HCT116 (cell line): ENCODE measurements at regions not wholly inside any gene's neighbourhood (a gene's known extent, or its start where the extent isn't known, plus 50 kb on each side); places are given as distances from the start of the nearest gene placed in this dataset.

Experiments used
- EZH2phosphoT487 ChIP-seq: fragments of 200-600 bp; IDR thresholded peaks from 2 replicates; pipeline ENCODE4 v1.6.1; 2018; ENCODE audit warnings: antibody characterized with exemption, borderline replicate concordance
- POLR2A ChIP-seq: IDR thresholded peaks from 2 replicates; pipeline ENCODE4 v1.7.0; 2011; ENCODE audit warnings: borderline replicate concordance; ENCODE audit not compliant: insufficient read depth, insufficient read length; ENCODE audit errors: extremely low read depth
- POLR2AphosphoS5 ChIP-seq: IDR thresholded peaks from 2 replicates; pipeline ENCODE4 v1.6.1; 2011; ENCODE audit warnings: mild to moderate bottlenecking, low read depth, low read length, moderate library complexity
- RAD21 ChIP-seq: IDR thresholded peaks from 2 replicates; pipeline ENCODE4 v1.6.1; 2012; ENCODE audit warnings: low read depth, mild to moderate bottlenecking
- ZFX ChIP-seq: fragments of 450-650 bp; IDR thresholded peaks from 2 replicates; pipeline ENCODE4 v1.6.1; 2017
- TF ChIP-seq, protein P1 (sequence below), 3 experiments: fragments of 200-600 bp in 1 of 3; sonication (generic) in 1 of 3; IDR thresholded peaks in 2 of 3; conservative IDR thresholded peaks in 1 of 3; 2 replicates each; pipeline ENCODE4 v1.5.1; 2012 to 2017; ENCODE audit warnings: low read depth in 2 of 3, low read length in 2 of 3, antibody characterized with exemption in 1 of 3, borderline replicate concordance in 1 of 3, control low read depth in 1 of 3, mild to moderate bottlenecking in 1 of 3, mixed read lengths in 1 of 3, mixed run types in 1 of 3, moderate library complexity in 1 of 3; ENCODE audit not compliant: insufficient read depth in 1 of 3
- TF ChIP-seq, protein P2 (sequence below): IDR thresholded peaks from 2 replicates; pipeline ENCODE4 v1.6.1; 2012
- TF ChIP-seq, protein P3 (sequence below): IDR thresholded peaks from 2 replicates; pipeline ENCODE4 v1.6.1; 2012; ENCODE audit warnings: low read depth
- TF ChIP-seq, protein P4 (sequence below): IDR thresholded peaks from 2 replicates; pipeline ENCODE4 v1.6.1; 2012

DNA sequence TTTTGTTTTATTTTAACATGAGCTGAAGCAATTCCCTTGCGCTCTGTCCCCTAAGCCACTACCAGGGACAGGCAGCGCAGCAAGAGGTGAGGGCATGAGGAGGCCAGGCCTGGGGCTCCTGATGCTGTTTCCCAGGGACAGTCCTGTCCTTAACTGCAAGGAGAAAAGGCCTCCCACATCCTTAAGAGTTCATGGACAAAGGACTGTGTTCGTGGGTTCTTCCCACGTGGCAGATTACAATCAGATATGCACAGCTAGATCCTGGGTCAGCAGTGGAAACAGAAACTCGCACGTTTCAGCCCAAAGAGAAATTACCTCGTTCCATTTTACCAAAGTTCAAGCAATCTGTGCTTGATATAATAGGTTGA is 85.8 kb downstream of the MIS18A start:
- TF ChIP-seq, protein P1, sequence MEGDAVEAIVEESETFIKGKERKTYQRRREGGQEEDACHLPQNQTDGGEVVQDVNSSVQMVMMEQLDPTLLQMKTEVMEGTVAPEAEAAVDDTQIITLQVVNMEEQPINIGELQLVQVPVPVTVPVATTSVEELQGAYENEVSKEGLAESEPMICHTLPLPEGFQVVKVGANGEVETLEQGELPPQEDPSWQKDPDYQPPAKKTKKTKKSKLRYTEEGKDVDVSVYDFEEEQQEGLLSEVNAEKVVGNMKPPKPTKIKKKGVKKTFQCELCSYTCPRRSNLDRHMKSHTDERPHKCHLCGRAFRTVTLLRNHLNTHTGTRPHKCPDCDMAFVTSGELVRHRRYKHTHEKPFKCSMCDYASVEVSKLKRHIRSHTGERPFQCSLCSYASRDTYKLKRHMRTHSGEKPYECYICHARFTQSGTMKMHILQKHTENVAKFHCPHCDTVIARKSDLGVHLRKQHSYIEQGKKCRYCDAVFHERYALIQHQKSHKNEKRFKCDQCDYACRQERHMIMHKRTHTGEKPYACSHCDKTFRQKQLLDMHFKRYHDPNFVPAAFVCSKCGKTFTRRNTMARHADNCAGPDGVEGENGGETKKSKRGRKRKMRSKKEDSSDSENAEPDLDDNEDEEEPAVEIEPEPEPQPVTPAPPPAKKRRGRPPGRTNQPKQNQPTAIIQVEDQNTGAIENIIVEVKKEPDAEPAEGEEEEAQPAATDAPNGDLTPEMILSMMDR (IDR thresholded peaks at IDR 0.05 in 2 of 3, conservative IDR thresholded peaks at IDR 0.05 in 1 of 3; ENCODE audit: borderline replicate concordance in 1 of 3, insufficient read depth in 1 of 3, low read depth in 2 of 3, low read length in 2 of 3) = no peak
- TF ChIP-seq POLR2AphosphoS5 (no peak), ZFX (no peak), POLR2A (no peak), RAD21 (no peak), EZH2phosphoT487 (no peak)
- TF ChIP-seq, protein P2, sequence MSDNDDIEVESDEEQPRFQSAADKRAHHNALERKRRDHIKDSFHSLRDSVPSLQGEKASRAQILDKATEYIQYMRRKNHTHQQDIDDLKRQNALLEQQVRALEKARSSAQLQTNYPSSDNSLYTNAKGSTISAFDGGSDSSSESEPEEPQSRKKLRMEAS = no peak
- TF ChIP-seq, protein P3, sequence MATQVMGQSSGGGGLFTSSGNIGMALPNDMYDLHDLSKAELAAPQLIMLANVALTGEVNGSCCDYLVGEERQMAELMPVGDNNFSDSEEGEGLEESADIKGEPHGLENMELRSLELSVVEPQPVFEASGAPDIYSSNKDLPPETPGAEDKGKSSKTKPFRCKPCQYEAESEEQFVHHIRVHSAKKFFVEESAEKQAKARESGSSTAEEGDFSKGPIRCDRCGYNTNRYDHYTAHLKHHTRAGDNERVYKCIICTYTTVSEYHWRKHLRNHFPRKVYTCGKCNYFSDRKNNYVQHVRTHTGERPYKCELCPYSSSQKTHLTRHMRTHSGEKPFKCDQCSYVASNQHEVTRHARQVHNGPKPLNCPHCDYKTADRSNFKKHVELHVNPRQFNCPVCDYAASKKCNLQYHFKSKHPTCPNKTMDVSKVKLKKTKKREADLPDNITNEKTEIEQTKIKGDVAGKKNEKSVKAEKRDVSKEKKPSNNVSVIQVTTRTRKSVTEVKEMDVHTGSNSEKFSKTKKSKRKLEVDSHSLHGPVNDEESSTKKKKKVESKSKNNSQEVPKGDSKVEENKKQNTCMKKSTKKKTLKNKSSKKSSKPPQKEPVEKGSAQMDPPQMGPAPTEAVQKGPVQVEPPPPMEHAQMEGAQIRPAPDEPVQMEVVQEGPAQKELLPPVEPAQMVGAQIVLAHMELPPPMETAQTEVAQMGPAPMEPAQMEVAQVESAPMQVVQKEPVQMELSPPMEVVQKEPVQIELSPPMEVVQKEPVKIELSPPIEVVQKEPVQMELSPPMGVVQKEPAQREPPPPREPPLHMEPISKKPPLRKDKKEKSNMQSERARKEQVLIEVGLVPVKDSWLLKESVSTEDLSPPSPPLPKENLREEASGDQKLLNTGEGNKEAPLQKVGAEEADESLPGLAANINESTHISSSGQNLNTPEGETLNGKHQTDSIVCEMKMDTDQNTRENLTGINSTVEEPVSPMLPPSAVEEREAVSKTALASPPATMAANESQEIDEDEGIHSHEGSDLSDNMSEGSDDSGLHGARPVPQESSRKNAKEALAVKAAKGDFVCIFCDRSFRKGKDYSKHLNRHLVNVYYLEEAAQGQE = no peak
- TF ChIP-seq, protein P4, sequence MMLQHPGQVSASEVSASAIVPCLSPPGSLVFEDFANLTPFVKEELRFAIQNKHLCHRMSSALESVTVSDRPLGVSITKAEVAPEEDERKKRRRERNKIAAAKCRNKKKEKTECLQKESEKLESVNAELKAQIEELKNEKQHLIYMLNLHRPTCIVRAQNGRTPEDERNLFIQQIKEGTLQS = no peak
